ENCODE measurements at regions not wholly inside any gene's neighbourhood (a gene's known extent, or its start where the extent isn't known, plus 50 kb on each side); places are given as distances from the start of the nearest gene placed in this dataset.

DNA sequence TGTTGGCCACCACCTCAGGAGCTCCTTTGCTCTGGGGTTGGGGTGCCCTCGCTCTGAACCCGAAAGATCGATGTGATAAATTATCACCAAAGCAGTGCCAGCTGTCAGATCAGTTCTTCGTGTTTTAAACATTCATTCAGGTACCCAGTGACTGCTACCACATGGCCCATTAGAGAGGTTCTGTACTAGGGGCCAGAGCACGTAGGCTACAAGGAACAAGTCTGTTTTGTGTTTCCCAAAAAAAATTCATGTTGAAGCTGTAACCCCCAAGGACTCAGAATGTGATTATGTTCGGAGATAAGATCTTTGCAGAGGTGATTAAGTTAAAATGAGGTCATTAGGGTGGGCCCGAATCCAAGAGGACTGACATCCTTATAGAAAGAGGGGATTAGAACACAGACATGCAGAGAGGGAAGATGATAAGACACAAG, 526.9 kb downstream of the NPHP4 start:
- DNase-seq (ENCODE audit: low spot score), result no peak

DNA sequence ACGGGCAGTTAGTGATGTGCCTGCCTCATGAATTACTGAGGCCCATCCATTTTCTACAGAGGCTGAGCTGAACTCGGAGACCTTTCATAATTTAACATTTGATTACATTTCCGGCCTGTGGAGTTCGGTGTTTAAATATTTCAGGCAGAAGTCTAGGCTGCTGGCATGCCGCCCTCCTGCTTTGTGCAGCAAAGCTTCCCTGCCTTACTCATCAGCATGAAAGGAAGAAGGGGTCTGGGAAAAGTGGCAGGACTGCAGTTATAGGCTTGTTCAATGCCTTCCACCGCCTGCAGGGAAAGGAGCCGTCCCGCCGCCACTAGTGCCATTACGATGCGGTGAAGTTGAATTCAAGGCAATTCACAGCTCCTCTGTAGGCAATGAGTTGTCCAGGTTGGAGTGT, 527.9 kb downstream of the NPHP4 start:
- no peak for DNase-seq (ENCODE audit: low spot score)

DNA sequence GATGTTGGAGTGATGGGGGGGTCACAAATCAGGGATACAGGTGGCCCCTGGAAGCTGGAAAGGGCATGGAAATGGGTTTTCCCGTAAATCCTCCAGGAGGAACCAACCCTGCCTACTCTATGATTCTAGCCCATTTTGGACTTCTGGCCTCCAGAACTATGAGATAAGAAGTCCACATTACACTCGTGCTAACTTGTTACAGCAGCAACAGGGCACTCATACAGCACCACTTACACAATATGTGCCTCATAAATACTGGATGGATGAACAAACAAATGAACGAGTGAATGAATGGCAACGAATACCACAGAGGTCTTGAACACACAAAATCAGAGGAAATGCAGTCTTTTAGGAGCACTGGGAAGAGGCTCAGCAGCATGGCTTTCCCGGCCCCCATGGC, 531.3 kb downstream of the NPHP4 start:
- DNase-seq (ENCODE audit: low spot score), result no peak

DNA sequence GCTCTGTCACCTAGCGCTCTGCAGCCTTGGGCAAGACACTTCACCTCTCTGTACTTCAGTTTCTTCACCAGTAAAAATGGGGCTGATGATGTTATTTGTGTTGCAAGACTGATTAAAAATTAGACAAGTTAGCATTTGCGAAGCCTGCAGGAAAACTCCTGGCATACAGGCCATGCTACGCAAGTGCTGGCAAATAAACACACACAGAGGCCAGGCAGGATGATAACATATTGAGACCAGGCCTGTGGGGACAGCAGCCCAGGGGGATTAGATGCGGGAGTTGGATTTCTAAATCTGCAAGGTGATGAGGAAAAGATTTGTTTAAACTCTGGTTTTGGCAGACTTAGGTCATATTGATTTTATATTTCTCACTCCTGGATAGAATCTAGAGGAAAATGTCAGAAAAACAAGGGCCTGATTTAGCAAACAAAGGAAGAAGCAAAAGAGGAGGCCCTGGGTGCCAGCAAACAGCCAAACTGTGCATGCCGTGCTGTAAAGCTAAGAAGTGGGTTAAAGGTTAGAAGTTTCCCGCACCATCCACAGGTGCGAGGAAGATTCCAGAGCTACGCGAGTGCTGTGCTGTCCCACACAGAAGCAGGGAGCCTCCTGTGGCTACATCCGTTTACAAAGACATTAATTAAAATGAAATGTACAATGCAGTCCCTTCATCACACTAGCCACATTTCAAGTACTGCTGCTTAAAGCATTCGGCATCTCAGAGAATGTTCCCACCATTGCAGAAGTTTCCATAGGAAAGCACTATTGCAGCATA, 532.2 kb downstream of the NPHP4 start:
- DNase-seq (ENCODE audit: low spot score), result no peak

DNA sequence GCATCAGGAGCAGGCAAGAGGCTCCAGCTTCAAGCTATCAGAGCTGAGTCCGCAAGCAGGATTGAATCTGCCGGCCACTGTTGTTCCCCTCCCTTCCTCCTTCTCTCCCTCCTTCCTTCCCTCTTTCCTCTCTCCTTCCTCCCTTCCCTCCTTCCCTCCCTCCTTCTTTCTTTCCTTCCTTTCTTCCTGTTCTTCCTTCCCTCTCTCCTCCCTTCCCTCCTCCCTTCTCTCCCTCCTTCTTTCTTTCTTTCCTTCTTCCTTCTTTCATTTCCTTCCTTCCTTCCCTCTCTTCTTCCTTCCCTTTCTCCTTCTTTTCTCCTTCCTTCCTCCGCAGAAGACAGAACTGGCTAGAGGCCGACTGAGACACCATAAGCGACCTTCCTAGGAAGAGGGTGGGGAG, 534.0 kb downstream of the NPHP4 start:
- DNase-seq (ENCODE audit: low spot score), result no peak

DNA sequence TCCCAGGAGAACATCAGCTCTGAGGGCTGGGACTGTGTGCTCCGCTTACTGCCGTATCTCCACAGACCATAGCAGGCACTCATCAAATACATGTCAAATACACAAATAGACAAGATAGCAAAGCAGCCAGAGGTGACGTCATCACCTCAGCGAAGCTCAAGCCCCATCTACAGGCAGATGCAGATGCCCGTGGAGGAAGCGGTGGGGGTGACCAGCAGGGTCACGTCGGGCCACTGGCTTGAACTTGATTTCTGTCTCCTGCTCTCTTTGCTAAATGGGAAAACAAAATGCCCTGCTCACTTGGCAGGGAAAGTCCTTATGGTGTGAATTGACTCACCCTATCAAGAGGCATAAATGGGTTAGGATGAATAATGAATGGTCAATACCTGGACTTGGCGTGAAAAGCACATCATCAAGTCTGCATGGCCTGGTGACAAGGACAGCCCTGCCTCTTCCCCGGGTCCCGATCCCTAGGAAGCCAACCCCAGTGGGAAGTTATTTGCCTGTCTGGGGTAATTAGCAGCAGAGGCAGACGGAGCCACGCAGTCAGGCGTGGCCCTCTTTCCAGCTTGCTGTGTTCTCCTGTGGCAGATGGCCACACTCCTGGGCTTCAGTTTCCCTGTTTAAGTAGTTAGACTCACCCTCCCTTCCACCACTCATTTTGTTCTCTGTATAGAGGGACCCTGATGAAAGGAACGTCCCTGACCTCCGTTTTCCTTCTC, 536.0 kb downstream of the NPHP4 start:
- no peak for DNase-seq (ENCODE audit: low spot score)

DNA sequence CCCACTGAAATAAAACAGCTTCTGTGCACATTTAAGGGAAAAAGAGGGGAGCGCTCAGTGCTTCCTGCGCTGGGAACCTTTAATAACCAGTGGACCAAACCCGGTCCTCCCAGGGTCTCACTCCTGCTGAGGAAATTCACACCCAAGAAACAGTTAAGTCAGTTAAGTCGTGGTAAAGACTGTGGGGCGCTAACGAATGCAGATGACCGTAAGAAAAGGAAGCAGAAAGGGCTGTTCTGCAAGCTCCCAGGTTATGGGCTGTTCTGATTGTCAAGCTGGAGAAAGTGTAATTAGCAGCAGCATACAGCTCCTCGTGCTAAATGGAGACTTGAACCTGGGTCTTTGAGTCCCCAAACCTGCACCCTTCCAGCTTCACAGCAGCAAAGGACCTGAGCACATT, 536.6 kb downstream of the NPHP4 start:
- no peak for DNase-seq (ENCODE audit: low spot score)

DNA sequence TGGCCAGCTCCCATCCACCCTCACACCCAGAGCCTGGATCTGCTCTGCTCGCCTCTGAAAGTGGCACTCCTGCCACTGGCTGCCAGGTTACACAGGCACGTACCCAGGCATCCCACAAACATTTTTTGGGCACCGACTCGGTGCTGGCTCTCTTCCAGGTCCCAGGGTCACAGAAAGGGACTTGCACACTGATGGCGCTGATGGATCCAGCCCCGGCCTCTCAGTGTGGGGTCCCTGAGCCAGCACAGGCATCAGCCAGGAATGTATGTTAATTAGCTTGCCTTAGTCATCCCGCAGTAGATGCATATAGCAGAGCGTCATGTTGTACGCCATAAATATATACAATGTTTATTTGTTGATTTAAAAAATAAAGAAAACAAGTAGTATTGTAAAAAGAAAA, 537.2 kb downstream of the NPHP4 start:
- DNase-seq (ENCODE audit: low spot score), result no peak

DNA sequence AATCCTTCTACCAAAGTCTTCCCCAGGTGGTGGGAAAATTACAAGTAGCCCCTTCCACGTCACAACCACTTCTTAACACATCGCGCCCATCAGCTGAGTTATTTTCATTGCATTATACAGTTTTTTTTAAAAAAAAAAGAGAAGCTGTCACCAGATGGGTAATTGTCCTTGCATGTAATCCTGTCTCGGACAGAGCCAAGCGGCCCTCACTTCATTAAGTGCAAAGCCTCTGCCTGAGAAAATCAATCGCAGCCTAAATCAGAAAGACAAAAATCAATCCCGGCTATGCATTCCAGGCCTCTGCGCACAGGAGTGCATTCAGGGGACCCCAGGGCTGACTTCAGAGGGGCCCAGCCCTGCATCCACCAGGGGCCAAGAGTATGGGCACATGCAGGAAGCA, 538.9 kb downstream of the NPHP4 start:
- DNase-seq (ENCODE audit: low spot score), result no peak

DNA sequence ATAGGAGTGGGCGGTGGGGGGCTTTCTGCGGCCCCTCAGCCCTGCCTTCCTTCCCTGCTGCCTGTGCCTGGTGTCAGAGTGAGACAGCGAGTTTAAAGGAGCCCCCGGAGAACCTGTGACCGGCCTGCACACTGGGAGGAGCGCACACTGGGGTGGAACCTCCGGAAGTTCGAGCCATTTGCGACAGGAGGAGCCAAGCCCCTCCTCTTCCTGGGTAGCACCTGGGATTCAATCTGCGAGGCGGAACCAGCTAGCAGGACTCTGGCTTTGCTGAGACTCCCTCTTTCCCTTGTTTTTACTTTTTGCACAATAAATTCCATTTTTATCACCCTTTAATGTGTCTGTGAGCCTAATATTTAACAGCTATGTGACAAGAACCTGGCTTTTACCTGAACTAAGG, 540.6 kb downstream of the NPHP4 start:
- DNase-seq (ENCODE audit: low spot score), result no peak

DNA sequence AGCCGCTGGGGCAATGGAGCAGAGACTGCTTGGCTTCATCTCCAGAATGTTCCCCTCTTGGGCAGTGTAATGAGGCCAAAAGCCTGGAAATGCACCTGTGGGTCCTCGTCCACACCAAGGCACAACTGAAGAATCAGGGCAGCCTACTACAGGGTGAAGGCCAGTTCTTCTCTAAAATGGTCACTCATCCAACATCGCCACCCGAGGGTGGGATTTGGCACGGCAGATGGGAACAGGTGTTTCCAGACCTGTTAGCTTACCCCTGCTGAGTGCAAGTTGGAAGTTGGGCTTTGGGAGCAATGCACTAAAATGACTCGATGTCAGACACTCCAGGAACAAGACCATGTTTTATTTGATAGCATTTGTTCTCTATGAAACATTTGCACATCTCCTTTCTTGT, 543.7 kb downstream of the NPHP4 start:
- DNase-seq (ENCODE audit: low spot score), result no peak

DNA sequence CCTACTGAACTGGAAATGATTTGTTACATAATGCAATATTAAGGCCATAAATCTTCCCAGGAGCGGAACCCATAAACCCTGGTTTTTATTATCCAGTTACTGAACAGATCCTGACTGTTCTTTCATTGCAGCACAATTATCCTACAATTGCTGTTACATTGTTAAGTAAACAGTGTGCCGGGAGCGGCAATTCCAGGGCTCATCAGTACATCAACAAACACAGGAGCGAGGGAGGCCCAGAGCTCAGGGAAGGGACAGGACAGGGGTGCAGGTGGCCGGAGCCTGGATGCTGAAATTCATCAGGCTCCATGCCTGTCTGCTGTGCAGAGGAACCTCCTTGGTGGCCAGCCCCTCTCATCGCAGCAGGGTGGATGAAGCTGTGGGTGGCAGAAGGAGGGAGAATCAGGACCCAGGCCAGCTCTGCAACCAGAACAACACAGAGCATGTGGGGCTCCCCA, 544.7 kb downstream of the NPHP4 start:
- no peak for DNase-seq (ENCODE audit: low spot score)

DNA sequence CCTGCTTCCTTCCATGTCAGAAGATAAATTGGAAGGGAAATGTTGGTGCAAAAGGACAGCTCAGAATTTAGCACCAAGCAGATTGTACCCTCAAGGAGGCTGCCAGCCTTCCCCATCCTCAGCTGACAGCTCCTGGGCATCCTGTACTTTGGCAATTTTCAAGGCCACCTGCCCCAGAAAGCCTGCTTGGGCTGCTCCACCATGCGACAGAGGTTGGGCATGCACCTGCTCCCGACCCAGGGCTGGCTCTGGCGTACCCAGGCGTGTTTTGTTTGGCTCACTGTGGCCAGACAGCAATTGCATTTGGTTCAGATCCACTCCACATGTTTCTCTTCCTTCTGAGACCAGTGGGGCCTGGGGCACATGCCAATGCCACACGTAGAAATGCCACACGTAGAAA, 547.8 kb downstream of the NPHP4 start:
- no peak for DNase-seq (ENCODE audit: low spot score)

DNA sequence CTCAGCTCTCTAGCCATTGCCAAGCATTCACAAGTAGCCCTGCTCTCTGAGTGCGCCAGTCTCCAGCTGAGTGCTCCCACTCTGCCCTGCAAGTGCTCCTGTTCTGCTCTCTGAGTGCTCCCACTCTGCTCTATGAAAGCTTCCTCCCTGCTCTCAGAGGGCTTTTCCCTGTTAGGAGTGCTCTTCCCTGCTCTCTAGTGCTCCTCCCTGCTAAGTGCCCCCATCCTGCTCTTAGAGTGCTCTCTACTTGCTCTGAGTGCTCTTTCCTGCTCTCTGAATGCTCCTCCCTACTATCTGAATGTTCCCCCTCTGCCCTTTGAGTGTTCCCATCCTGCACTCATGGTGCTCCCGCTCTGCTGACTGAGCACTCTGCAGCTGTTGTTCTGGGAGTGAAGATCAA, 555.4 kb downstream of the NPHP4 start:
- DNase-seq (ENCODE audit: low spot score), result no peak

DNA sequence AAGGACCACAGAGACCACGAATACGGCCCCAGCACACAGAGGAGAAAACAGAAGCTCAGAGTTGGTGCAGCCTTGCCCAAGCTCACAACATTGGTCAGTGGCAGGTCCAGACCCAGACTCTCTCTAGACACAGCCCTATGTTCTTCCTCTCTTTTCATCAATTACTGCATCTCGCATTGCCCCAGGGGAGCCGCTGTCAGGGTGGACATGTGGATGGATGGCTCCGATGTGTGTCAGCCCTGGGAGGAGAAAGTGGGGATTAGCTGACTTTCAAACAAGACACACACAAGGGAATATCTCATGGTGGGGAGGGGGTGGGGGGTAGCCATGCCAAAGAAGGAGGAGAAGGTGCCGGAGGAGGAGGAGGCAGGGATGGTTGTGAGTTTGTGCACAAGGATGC, 556.8 kb downstream of the NPHP4 start:
- no peak for DNase-seq (ENCODE audit: low spot score)

DNA sequence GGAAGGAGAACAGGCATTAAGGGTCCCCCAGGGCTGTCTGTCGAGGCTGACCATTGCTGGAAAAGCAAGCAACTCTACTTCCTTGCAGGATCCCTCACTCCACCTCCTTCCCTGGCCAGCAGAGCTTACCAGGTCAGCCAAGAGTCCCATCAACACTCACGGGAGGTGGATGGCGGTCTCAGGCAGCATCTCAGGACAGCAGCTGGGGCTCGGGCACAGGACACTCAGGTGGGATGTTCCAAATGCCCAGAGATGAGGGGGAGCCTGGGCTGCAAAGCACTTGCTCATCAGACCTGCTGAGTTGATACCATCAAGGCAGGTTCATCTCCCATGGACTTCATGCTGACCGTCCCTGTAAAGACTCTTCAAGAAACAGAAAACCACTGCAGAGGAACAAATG, 559.8 kb downstream of the NPHP4 start:
- DNase-seq (ENCODE audit: low spot score), result no peak

DNA sequence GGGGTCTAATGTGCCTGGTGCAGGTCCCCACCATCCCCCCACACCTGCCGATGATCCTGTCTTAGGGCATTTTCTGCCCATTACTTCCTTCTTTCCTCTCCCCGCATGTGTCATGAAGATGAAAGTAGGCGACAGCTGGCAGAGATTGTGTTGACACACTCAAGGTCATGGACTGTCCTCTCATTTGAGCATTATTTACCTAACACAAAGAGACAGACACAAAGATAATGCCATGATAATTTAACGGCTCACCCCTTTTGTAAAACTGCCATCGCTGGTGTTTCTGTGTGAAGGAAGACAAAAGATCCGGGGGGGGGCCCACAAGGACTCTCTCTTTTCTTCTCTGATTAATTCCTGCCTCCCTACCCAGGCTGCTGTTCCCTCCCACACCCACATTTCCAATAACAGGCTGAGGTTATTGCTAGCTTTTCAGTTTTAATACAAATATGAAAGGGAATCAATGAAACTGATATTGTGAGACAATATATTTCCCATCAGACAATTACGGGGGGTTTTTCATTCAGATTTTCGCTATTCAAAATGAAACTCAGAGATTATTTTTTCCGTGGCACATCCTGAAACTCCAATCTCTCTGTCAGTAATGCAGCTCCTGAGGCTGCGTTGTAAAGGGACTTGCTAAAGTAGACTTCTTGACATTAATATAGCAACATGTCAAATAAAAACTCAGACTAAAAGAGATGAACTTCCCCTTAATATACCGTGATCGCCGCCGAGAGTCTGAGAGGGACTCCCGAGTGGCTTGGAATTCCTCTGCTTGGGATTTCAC, 561.1 kb downstream of the NPHP4 start:
- DNase-seq (ENCODE audit: low spot score), result no peak

DNA sequence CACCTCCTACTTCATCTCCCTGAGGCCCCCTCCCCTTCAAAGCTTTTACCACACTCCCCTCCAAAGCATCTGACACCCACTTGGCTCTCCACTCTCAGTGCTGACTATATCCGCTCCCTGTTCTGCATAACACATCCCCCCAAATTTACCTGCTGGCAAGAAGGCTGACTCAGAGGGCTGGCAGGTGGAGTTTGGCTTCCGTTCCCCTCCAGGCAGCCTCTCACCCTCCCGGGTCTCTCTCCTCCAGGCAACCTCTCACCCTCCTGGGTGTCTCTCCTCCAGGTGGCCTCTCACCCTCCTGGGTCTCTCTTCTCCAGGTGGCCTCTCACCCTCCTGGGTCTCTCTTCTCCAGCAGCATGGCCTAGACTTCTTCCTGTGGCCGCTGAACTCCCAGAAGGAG, 562.1 kb downstream of the NPHP4 start:
- DNase-seq (ENCODE audit: low spot score), result no peak

DNA sequence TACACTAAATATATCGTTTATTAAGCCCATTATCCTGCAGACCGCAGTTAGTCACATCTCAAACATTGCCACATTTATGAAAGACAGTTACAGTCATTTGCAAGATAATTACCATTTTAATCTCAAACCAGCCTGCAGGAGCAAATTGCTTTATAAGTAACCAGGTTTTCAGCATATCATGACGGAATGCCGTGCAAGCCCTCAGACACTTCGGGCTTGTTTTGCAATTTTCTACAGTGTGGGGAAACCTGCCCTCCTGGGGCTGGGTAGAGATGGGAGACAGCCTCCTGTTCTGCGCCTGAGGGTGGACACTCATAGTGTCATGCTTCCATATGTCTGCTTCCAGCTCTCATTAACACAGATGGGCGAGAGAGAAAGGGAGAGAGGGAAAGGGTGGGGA, 563.9 kb downstream of the NPHP4 start:
- peak; percentile 56 for DNase-seq (ENCODE audit: low spot score)

DNA sequence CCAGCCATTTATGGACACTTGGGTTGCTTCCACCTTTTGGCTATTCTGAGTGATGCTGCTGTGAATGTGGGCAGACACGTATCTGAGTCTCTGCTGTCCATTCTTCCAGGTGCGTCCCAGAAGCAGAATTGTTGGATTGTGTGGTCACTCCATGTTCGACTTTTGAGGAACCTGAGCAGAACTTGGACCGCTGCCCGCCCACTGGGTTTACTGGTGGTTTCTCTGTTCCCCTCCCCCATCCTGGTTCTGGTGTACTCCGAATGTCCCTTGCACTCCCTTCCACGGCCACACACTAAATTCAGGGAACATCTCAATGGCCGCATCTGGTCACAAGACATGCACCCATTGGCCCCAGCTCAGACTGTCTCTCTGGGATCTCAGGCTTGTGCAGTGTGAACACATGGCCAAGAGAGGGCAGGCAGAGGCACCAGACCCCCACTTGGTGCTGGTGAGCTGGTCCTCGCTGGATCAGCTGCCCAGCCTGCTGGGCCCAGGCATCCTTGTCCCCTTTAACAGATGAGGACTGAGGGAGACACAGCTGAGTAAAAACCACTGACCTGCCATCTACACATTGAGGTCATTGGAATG, 565.1 kb downstream of the NPHP4 start:
- DNase-seq (ENCODE audit: low spot score), result peak; percentile 32

DNA sequence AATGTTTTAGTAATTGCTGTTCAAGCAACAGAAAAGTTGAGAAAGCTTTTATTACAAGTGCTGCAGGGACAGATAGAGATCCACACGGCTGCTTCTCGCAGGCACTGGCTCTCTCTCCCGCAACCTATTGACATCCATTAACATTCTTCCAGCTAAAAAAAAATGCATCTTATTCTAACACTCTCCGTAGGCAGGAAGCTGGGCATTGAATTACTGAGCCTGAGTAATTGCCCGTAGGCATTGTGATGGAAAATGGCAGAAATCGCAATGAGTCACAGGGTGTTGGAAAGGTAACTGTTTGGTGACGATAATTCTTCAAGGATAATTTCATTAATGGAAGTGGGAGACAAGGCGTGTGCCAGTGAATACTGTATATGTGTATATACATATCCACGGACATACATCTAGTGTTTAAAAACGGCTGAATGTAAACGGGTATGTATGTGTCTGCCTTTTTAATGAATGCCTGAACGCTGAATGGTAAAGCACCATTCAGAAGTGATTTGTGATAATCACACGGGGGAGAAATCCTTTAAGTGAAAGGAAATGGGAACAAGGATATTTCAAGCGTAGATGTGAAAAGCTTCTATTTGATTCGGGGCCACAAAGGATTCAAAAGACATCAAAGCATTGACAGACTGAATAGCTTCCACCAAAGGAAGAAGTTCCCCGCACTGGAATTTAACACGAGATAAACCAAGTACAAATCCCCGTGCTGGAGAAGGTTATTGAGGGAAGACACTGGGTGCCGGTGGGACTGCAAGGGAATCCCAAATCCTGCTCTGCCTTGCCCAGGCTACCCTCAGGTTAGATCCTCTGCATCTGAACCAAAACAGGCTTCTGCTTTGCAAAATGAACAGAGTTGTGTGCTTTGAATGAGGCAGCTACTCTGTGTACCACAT, 567.2 kb downstream of the NPHP4 start:
- DNase-seq (ENCODE audit: low spot score), result peak; percentile 89

Data from H4 (cell line).